GM18907 (cell line): ENCODE measurements at regions not wholly inside any gene's neighbourhood (a gene's known extent, or its start where the extent isn't known, plus 50 kb on each side); places are given as distances from the start of the nearest gene placed in this dataset.
"Not testable (repeated sequence)": the region's sequence is repeated elsewhere in the genome, so short reads cannot be mapped to it uniquely, and the experiment has no call there.

Experiments
- ATAC-seq: cut with Tn5 transposase; IDR thresholded peaks from one replicate; pipeline ENCODE4 v1.9.1; 2021; ENCODE audit warnings: mild to moderate bottlenecking, moderate library complexity; ENCODE audit not compliant: unreplicated experiment

DNA sequence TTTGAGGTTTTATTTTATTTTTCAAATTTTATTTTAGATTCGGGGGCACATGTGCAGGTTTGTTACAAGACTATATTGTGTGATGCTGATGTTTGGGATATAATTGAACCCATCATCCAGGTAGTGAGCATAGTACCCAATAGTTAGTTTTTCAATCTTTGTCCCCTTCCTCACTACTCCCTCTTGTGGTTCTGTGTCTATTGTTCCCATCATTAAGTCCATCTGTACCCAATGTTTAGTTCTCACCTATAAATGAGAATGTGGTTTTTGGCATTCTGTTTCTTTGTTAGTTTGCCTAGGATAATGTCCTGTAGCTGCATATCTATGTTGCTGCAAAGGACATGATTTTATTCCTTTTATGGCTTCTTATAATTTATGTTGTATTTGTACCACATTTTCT, 767.2 kb upstream of the ADGRL3 start:
- ATAC-seq: no peak

DNA sequence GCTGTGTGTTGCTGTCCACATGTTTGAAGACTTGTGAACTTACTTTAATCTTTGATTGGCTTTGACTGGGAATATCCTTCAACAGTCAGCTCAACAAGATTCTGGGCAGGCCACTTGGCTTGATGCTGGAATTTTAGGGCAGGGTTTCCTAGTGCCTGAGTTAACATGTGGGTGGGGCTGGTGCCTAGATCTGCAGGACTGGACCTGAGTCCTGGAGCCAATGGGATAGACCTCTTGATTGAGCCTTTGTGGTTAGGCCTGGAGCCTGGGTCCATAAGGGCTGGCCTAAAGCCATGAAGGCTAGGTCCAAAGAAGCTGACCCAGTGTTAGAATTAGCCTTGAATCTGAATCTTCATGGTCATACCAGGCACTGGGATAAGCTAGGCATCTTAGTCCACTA, 757.1 kb upstream of the ADGRL3 start:
- ATAC-seq: no peak

DNA sequence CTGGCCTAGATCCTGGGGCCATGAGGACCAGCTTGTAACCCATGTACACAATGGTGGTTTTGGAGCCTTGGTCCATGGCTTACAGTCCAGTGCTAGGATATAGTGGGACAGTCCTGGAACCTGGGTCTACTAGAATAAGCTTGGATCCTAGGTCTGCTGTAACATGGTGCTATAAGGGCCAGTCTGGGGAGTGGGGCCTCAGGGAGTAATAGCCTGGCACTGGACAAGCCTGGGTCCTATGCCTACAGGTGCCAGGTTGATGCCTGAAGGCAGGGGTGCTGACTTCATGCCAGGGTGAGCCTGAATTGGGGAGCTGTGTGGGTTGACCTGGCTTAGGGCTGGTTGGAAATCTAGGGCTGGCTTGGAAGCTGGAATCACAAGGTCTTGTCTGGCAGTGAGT, 756.3 kb upstream of the ADGRL3 start:
- ATAC-seq: no peak

DNA sequence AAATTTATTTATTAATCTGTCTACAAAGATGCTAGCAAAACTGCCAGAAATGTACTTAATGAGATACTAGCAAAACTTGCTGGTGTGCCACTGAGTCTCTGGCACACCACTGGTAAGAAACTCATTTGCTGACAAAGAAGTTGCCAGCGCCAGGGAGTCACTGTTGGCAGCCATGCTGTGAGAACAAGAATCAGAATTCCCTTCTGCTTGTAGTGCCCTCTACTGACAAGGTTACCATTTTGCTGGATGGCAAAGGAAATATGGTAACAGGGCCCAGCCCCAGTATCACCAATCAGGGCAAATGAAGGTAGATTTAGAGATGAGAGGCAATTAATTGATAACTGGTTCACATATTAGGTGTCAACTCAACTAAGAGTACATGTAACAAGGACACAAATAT, 750.1 kb upstream of the ADGRL3 start:
- ATAC-seq: no peak

DNA sequence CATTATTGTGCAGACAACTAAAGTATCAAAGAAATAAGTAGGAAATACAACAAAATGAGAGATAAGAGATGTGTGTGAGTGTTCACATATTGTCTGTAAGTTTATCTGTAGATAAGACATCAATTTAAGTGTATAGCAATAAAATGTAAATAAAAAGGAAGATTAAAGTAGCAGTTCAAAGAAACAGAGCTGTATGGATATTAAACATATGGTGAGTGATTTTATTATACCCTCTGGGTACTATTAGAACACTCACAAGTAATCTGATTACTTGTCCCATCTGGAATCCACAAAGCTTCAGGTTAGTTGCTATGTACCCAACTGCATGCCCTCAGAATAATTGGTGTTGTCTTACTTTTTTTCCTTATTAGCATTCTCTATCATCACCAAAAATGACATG, 747.9 kb upstream of the ADGRL3 start:
- ATAC-seq: no peak

DNA sequence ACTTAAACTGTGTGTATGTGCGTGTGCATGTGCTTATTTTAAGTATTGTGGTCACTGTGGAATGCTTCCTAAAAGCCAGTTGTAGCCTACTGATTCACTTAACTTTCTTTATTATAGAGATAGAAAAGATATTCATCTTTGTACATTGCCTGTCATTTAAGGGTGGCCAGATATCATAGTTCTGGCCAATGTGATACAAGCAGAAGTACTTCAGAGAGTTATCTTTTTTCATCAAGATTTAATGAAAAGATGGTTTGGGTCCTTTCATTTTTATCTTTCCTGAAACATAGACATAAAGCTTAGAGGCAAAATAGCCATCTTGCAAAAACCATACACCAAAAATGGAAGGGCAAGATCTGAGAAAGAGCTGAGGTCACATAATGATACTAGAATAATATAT, 744.7 kb upstream of the ADGRL3 start:
- no peak for ATAC-seq

DNA sequence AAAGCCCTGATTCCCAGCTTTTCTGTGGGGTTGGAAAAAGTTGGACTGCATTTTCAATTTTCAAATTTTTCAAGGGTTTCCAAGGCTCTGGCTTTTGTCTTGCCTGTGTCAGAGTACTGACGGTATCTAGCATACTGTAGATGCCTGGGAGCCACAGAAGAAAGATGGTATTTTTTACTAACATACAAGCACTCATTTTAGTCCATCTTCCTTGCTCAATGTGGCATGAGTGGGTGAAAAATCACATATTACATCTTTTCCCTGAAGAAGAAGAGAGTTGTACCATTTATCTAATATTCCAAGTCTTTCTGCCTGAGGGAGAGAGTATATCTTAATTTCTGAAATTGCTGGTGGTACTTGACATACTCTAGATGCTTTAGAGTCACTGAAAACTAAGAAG, 738.6 kb upstream of the ADGRL3 start:
- no peak for ATAC-seq

DNA sequence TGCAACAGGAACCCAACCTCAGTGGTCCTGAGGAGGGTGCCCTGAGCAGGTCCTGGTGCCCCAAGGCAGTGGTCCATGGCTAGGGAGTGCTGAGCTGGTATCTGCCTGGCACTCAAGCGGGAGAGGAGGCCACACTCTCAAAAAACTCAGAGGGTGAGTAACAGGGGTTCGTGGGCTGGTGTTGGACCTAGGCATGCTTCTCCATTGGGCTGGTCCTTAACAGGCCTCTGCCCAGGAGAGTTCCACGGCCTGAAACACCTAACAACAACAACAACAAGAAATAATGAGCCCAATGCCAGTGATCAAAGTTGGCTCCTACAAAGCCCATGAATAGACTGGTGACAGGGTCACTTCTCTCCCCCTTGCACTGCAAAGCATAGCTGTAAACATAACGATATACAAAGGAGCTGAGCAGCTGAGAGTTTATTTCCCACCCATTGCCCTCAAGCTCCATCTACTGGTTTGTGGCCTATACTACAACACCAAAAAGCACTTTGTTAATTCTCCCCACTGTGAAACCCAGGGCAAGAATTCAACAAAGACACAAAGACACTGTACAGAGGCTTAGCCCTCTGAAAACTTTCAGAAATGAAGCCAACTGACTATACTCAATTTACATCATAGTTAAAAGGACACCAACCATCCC, 736.1 kb upstream of the ADGRL3 start:
- no peak for ATAC-seq

DNA sequence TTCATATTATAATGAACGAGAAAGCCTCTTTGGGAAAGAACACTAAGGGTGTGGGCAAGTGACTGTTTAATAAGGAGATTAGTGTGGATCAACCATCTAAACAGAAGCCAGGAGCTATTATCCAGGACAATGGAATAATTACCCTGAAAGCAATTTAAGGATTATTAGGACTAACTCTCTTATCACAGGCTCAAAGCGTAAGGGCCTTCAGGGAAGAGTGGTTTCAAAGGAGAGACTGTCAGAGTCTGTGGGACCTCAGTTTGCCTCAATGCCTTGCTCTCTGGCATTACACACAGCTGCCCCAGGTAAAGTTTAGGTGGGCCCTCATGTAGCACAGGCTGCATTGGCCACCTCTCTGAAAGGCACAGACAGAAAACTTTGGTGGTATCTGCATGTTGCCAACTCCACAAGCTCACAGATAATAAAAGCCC, 717.2 kb upstream of the ADGRL3 start:
- no peak for ATAC-seq

DNA sequence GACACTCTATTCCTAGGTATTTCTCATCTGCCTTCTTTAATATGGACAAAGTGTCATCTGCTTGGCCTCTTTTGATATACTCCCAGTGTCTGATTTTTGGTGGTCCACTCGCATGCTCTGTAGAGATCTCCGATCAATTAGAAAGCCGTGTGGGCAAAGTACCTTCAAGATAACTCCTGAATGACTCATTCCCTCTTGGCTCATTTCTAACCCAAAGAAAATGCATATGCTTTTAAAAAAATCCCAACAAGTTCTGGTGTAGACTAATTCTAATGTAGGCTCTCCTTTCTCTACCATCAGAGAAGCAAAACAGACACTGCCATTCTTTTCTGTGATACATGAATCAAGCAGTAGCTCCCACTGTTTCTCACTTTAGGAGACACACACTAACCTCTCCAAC, 714.9 kb upstream of the ADGRL3 start:
- no peak for ATAC-seq

DNA sequence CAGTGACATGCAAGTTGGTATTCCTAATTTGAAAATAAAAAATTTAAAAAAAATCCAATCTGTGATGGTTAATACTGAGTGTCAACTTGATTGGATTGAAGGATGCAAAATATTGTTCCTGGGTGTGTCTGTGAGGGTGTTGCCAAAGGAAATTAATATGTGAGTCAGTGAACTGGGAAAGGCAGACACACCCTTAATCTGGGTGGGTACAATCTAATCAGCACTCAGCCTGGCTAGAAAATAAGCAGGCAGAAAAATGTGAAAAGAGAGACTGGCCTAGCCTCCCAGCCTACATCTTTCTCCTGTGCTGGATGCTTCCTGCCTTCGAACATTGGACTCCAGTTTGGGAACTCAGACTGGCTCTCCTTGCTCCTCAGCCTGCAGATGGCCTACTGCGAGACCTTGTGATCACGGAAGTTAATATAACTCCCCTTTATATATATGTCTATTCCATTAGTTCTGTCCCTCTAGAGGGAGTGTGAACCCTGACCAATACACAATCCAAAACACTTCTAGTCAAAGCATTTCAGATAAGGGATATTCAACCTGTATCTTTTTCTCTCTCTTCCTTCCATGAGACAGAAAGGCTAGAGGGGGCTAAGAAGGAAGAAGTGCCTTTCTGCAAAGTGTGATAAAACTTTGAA, 712.9 kb upstream of the ADGRL3 start:
- not testable (repeated sequence) for ATAC-seq

DNA sequence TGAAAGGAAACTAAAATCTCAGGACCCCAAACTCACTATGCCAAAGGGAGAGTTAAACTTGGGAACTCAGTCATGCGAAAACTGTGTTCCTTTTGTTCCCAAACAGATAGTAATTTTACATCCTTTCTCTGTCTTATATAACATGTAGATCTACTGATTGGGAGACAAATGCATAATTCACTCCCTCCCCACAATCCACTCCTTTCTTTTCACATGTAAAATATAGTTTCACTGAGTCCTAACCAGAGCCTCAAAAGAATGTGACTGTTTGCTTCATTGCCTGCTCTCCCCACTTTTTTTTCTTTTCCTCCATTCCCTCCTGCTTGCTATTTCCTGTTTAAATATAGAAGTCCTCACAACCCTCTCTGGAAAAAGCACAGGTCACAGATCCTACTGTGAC, 699.3 kb upstream of the ADGRL3 start:
- ATAC-seq: no peak

DNA sequence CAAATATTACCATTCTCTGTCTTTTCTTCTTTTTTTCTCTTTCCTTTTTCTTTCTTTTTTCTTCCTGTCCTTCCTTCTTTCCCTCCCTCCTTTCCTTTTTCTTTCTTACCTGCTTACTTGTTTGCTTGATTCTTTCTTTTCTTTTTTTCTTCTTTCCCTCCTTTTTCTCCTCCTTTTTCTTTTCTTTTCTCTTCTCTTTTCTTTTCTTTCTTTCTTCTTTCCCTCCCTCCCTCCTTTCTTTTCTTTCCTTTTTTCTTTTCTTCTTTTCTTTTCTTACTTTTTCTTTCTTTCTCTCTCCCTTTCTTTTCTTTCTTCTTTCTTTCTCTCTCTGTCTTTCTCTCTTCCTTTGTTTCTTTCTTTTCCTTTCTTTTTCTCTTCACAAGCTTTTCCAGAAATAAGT, 697.4 kb upstream of the ADGRL3 start:
- ATAC-seq: no peak

DNA sequence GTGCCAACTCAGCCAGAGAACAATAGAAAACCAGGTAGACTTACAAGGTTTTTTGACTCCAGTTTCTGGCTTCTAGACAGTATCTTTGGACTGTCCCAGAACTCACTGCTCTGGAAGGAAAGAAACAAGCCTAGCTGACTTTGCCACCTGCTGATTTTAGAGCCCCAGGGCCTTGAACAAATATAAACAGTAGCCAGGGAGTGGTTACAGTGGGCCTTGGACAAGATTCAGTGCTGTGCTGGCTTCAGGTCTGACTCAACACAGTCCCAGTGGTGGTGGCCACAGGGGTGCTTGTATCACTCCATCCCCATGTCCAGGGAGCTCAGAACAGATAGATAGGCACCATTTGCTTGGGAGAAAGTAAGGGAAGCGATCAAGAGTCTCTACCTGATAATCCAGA, 694.1 kb upstream of the ADGRL3 start:
- ATAC-seq: no peak

DNA sequence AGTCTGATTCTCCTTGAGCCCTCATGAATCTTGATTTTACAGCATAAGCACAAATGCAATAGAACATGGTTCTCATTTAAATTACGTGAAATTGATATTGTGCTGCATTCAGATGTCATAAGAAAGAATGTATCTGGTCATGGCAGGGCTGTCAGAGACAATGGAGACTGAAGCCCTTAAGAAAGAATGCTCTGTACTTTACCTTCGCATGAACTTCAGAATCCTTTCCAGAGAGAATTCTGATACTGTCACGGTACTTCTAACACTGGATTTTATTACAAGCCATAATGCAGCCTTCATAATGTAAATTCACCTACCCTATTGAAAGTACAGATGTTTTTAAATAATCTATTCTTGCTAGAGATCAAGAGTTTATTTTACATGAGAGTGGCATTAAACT, 677.9 kb upstream of the ADGRL3 start:
- ATAC-seq: no peak

DNA sequence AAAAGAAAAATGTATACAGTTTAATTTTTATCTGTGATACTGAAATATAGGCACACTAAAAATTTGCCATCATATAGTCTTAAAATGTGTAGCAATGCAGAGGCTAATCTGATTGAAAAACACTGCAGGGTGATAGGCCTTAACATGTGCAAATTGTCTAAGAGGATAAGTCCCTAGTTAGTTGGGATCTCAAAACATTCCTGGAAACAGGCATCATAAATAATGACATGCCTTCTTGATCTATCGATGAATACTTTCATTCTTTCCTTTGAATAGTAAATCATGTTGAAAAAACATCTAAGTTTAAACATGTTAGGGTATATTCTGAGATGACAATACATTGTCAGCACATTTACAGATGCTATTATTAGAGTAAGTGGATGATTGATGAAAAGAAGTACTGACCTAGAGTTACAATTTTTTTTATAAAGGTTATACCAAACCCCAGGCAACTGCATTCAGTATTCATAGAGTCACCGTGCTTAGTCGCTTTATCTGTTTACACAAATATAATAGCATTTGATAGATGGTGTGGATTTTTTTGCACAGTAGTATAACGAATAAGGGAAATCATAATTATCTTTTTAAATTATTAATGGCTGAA, 668.2 kb upstream of the ADGRL3 start:
- no peak for ATAC-seq

DNA sequence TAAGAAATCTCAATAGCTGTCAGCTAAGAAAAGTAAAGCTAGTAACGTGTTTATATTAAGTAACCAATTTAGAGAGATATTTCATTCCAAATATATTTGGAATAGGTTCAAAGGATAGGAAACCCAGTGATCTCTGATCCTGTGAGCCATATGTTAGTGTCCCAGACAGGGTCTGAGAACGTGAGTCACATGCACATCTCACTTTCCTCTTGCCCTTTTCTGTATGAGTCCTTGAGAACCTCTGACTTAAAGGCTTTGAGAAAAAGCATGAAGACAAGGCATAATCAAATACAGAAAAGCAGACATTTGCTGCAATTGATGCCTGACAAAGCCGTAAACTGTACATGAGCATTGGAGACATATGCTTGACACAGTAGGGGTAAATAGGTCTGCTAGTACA, 655.1 kb upstream of the ADGRL3 start:
- no peak for ATAC-seq

DNA sequence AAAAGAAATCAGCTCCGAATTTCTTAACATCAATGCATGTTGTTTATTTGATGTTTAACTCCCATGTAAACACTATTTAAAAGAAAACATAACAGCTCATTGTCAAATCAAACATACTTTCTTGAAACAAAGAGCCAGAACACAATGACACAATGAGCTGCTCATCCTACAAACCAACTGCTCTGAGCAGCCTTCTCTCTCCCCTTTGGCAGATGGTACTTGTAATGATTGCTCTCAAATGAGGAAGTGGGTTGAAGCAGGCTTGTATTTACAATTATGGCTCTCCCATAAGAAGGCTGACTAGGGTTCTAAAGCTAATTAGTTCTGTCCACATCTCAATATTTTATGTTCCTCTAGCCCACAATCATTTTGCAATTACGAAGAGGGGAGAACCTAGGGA, 637.8 kb upstream of the ADGRL3 start:
- ATAC-seq: no peak

DNA sequence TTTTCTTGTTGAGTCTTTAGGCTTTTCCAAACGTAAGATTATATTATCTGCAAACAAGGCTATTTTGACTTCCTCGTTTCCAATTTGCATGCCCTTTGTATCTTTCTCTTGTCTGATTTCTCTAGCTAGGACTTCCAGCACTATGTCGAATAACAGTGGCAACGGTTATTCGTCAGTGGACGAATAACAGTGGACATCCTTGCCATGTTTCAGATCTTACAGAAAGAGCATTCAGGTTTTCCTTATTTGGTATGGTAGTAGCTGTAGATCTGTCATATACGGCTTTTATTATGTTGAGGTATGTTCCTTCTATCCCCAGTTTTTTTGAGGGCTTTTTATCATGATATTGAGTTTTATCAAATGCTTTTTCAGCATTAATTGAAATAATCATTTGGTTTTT, 634.6 kb upstream of the ADGRL3 start:
- ATAC-seq: no peak

DNA sequence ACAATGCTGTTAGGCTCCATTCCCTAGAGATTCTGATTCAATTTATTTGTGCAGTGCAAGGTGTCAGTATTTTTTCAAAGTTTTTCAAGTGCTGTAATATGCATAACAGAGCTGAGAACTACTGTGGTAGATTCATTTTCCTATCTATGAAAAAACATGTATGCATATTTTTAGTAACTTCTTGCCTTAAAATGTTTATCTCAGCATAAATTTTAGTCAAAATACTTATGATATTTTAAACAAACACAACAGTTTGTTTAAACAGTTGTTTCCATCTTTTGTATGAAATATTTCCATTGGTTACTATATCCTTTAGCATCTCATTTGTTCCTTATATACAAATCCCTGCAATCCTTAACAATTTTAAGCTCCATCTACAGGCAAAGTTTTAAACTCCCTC, 624.8 kb upstream of the ADGRL3 start:
- ATAC-seq: no peak

DNA sequence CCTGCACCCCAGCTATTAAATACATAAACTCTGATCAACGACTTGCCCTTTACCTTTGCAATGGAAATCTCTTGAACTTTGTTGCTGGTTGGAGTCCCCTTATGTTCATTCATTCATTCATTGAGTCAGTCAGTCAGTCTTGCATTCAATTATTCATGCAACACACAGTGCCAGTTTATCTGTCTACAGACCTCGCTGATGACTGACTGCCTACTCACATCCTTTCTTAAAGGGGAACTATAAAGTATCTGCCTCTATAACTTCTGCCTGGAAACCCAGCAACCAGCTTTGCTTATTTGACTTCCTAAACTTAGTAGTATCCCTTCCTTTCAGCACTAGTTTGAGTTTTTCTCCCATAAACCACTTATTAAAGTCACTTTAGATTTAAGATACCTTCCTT, 620.8 kb upstream of the ADGRL3 start:
- ATAC-seq: no peak

DNA sequence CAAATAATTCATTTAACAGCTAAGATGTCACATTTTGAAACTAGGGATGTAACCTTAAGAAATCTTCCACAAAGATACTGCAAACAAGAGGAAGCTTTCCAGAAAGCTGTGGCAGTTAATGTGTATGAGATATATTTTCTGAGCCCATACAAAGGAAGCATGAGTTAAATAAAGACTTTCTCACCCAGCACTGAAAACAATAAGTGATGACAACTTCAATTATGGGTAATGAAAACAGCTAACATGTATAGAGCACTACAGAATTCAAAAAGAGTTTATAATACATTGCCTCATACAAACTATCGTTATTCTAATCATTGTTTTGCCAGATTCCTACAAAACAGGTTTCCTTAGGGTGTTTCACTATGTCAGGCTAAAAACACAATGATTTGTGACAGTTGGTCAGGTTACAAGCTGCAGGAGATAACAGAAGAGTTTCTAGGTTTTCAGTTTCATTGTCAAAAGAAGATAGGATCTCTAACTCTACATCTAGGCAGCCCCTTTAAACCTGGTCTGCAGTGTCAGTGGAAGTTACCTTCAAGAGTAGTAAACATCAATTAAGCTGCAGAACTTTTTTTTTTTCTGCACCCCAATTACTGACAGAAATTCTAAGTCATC, 618.1 kb upstream of the ADGRL3 start:
- no peak for ATAC-seq
